IPS-15b (cell line): ENCODE measurements at regions not wholly inside any gene's neighbourhood (a gene's known extent, or its start where the extent isn't known, plus 50 kb on each side); places are given as distances from the start of the nearest gene placed in this dataset.
"Not testable (repeated sequence)": the region's sequence is repeated elsewhere in the genome, so short reads cannot be mapped to it uniquely, and the experiment has no call there.

Experiments
- H3K27me3 ChIP-seq: one replicate; pipeline ENCODE4 v1.6.1; 2013; ENCODE audit warnings: low read length; ENCODE audit not compliant: control insufficient read depth, insufficient read depth
- H3K36me3 ChIP-seq: one replicate; pipeline ENCODE4 v1.6.1; 2013; ENCODE audit warnings: low read length; ENCODE audit not compliant: control insufficient read depth, insufficient read depth
- H3K4me1 ChIP-seq: one replicate; pipeline ENCODE4 v1.6.1; 2013; ENCODE audit warnings: mild to moderate bottlenecking, low read length; ENCODE audit not compliant: control insufficient read depth, insufficient read depth
- H3K4me3 ChIP-seq: one replicate; pipeline ENCODE4 v1.5.1; 2013; ENCODE audit warnings: low read depth, low read length
- H3K9ac ChIP-seq: one replicate; pipeline ENCODE4 v1.6.1; 2013; ENCODE audit warnings: low read depth, mild to moderate bottlenecking, low read length
- H3K9me3 ChIP-seq: one replicate; pipeline ENCODE4 v1.6.1; 2013; ENCODE audit warnings: mild to moderate bottlenecking, low read length; ENCODE audit not compliant: control insufficient read depth, insufficient read depth

DNA sequence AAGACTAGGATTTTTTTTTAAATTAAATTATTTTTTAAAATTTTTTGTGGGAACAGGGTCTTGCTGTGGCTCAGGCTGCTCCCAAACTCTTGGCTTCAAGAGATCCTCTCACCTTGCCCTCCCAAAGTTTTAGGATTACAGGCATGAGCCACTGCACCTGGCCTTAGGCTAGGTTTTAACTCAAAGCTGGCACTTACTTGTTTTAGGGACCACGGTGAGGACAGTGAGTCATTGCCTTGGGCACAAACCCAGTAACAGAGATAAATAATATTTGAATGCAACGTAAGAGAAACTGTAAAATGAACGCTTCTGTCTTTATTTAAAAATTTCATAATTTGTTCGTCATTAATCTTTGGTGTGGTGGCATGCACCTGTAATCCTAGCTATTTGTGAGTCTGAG is 96.6 kb downstream of the GATA3 start:
- Histone ChIP-seq H3K27me3 (no peaks in the 10 kb centered on the region), H3K36me3 (no peaks in the 10 kb centered on the region), H3K4me3 (no peak overlapping the region), H3K4me1 (peaks cover 2% of the 10 kb centered on the region), H3K9ac (no peak overlapping the region), H3K9me3 (no peaks in the 10 kb centered on the region)

DNA sequence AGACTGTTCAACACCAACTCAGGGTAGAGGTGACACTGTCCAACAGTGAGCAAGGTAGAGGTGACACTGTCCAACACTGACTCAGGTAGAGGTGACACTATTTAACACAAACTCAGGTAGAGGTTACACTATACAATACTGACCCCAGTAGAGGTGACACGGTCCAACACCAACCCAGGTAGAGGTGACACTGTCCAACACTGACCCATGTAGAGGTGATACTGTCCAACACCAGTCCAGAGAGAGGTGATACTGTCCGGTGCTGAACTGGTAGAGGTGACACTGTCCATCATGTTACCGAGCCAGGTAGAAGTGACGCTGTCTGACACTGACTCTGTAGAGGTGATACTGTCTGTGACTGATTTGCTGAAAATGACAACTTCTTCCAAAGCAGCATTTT is 102.4 kb downstream of the GATA3 start:
- Histone ChIP-seq H3K9me3 (no peaks in the 10 kb centered on the region), H3K36me3 (no peaks in the 10 kb centered on the region), H3K9ac (no peak overlapping the region), H3K4me3 (no peak overlapping the region), H3K27me3 (no peaks in the 10 kb centered on the region), H3K4me1 (no peaks in the 10 kb centered on the region)

DNA sequence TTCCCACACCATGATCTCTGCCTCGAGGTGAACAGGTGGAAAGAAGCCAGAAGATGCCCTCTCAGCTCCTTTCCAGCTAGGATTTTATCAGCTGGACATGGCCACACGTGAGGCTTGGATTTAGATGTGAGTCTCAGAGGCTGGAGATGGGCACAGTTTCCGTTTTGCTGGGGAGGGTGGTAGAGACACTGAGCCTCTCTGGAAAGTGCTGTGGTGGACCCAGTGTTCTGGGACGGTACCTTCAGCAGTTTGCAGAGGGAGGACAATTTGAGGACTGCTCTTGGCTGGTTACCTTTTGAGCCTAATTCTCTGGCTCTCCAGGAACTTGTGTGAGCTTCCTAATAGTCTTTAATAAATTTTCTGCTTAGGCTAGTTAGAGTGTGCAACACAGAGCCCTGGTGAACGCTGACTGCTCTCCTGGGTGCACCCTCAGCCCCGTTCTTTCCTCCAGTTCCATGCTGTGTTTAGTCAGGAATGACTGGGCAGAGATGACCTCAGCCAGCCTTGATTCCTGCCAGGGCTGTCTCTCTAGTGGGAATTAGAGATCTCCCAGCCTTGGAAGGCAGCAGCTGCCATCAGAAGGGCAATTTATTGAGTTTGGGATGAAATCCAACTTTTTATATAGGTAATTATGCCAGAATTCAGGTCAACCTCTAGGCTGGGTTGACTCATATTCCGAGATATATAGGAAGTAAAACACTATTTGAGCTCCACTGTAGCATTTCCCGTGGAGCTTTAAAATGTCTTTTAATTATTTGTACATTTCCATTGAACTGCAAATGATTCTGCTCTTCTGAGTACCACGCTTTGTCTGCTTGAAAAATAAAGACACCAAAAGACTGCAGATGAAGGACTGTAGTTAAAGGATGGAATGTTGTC is 103.9 kb downstream of the GATA3 start:
- H3K27me3 ChIP-seq: no peaks in the 10 kb centered on the region
- no peaks in the 10 kb centered on the region for H3K4me1 ChIP-seq
- H3K9ac ChIP-seq: no peak overlapping the region
- H3K36me3 ChIP-seq: no peaks in the 10 kb centered on the region
- H3K4me3 ChIP-seq: no peak overlapping the region
- H3K9me3 ChIP-seq: no peaks in the 10 kb centered on the region

DNA sequence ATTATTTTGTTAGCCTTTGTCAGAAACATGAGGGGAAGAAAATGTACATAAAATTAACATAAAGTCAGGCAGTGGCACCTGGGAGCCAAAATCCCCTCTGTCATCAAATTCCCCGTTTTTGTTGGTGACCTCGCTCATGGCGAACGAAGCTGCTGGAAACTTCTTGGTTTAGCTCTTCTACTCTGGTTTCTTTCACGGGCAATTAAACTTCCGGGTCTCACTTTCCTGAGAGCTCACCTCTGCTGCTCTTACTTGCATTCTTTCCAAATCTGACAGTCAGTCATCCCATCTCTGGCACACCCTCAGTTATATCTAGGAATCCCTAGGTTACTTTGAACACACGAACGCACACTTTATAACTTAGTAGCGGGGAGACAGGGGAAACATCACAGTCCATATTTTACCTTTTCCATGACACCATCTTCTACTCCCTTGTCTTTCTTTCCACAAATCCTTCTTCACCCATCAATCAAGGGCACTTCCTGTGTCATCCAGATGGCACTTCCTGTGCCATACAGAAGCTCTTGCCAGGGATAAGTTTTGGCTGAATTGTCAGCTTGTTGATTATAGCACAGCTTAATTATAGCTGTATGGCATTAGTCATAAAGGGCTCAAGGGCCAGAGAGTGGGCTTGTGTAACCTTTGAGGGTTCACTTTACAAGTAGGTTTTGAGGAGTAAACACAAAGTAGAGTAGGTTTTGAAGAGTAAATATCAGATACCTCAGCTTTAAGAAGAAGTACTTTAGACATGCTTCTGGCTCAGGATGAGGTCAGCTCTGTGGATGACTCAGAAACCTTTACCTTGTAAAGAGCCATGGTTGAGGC is 105.1 kb downstream of the GATA3 start:
- Histone ChIP-seq H3K4me3 (no peak overlapping the region), H3K27me3 (no peaks in the 10 kb centered on the region), H3K9ac (no peak overlapping the region), H3K4me1 (no peaks in the 10 kb centered on the region), H3K36me3 (no peaks in the 10 kb centered on the region), H3K9me3 (no peaks in the 10 kb centered on the region)

DNA sequence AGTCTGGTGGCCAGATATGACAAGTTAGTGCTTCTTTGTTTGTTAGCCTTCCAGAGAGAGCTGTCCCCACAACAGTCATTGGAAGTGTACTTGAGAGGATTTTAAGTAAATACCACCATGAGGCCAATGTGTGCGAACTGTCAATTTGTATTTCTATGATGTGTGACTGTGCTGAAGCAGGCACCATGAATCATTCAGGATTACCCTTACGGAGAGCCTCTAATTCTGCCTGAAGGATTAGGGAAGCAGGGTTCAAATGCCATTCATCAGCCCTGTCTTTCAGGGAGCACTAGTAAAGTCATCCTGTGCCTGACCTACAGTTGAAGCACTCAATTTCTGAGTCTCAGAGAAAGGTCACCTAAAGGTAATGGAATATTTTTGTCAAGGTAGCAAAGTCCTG is 109.3 kb downstream of the GATA3 start:
- H3K4me1 ChIP-seq: no peaks in the 10 kb centered on the region
- H3K9me3 ChIP-seq: no peaks in the 10 kb centered on the region
- no peak overlapping the region for H3K9ac ChIP-seq
- H3K27me3 ChIP-seq: no peaks in the 10 kb centered on the region
- no peak overlapping the region for H3K4me3 ChIP-seq
- no peaks in the 10 kb centered on the region for H3K36me3 ChIP-seq

DNA sequence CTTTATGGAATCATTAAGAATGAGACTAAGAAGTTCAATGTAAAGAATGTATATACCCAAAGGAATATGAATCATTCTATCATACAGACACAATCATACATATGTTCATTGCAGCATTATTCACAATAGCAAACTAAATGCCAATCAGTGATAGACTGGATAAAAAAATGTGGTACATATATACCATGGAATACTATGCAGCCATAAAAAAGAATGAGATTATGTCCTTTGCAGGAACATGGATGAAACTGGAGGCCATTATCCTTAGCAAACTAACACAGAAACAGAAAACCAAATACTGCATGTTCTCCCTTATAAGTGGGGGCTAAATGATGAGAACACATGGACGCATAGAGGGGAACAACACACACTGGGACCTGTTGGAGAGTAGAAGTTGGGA is 110.2 kb downstream of the GATA3 start:
- not testable (repeated sequence) for H3K9me3 ChIP-seq, H3K36me3 ChIP-seq, H3K4me3 ChIP-seq, H3K9ac ChIP-seq, H3K4me1 ChIP-seq, H3K27me3 ChIP-seq

DNA sequence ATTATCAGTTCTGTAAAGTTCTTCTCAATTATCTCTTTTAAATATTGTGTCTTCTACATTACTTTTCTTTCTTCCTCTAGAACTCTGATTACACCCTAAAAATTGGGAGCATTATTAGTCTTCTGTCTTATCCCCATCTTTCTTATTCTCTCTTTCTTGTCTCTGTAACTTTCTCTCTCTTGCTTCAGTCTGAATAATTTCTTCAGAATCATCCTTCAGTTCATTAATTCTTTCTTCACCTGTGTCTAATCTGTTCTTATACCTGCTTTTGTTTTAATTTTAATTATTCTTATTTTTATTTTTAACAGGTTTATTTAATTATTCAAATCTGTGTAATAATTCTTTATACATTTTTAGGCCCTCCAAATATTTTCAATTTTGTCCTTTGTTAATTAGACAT is 114.3 kb downstream of the GATA3 start:
- Histone ChIP-seq H3K36me3 (no peaks in the 10 kb centered on the region), H3K4me3 (no peak overlapping the region), H3K9me3 (no peaks in the 10 kb centered on the region), H3K4me1 (no peaks in the 10 kb centered on the region), H3K27me3 (no peaks in the 10 kb centered on the region), H3K9ac (no peak overlapping the region)

DNA sequence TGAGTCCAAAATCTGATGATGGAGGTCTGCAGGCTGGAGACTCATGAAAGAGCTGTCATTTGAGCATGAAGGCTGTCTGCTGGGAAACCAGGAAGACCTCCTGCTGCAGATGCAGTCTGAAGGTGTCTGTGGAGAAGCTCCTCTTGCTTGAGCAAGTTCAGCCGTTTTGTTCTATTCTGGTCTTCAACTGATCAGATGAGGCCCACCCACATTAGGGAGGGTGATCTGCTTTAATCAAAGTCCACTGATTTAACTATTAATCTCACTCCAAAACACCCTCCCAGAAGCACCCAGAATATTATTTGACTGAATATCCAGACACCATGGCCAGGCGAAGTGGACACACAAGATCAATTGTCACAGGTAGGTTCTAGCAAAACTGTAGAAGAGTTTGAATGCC is 116.5 kb downstream of the GATA3 start:
- peaks cover 2% of the 10 kb centered on the region for H3K4me1 ChIP-seq
- no peak overlapping the region for H3K4me3 ChIP-seq
- no peaks in the 10 kb centered on the region for H3K9me3 ChIP-seq
- H3K36me3 ChIP-seq: no peaks in the 10 kb centered on the region
- no peak overlapping the region for H3K9ac ChIP-seq
- no peaks in the 10 kb centered on the region for H3K27me3 ChIP-seq

DNA sequence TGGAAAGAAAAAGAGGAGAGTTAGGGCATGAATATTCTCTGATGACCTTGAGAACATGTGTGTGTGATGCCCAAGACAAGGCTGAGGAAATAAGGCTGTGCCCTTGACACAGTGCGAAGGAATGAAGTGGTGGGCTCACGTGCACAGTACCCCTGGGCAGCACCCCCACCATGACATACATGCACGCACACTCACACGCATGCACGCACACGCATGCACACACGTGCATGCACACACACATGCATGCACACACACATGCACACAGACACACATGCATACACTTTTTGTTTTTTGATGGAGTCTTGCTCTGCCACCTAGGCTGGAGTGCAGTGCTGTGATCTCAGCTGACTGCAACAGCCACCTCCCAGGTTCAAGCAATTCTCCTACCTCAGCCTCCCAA is 118.1 kb downstream of the GATA3 start:
- H3K27me3 ChIP-seq: no peaks in the 10 kb centered on the region
- H3K9me3 ChIP-seq: no peaks in the 10 kb centered on the region
- H3K9ac ChIP-seq: no peak overlapping the region
- no peak overlapping the region for H3K4me3 ChIP-seq
- no peaks in the 10 kb centered on the region for H3K36me3 ChIP-seq
- peaks cover 2% of the 10 kb centered on the region for H3K4me1 ChIP-seq

DNA sequence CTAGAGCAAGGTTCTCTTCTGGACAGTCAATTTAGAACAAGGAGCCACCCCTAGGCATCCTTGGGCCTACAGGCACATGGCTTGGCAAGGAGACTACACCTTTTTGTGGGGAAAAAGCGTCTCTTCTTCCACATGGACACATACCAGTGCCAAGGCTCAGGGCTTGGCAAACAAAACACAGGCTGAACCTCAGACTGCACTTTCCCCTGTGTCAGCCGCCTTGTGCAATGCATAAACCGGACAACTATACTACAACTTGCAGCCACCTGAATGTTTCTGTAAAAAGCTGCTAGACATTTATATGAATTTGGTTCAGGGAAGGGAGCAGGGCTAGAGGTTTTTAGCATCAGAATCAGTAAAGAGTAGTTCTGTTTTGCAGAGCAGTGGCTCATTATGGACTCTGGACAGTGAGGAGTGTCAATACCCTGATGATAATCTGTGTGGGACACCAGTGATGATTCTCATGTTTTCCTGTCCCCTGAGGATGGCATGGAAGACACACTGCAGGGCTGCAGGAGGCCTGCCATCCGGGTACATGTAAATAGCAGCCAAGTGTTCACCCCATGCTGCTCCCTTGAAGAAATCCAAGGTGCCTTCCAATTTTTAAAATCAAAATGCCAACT is 118.9 kb downstream of the GATA3 start:
- H3K4me3 ChIP-seq: no peak overlapping the region
- no peaks in the 10 kb centered on the region for H3K27me3 ChIP-seq
- H3K36me3 ChIP-seq: no peaks in the 10 kb centered on the region
- peaks cover 2% of the 10 kb centered on the region for H3K4me1 ChIP-seq
- no peak overlapping the region for H3K9ac ChIP-seq
- no peaks in the 10 kb centered on the region for H3K9me3 ChIP-seq

DNA sequence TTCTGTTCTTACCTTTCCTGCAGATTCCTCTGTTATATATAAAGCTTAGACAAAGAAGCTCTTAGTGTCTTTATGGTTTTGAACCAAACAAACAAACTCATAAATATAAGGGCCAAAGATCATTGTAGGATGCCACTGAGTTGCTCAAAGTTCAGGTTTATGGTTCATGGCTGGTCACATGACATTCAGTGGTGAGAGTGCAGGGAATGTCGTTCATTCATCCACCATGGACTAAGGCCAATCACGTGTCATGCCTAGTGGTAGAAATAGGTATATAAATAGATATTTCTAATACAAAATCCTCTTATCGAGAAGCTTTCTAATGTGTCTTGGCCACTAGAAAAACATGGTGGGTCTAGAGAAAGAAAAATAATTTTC is 119.4 kb downstream of the GATA3 start:
- Histone ChIP-seq H3K4me1 (peaks cover 2% of the 10 kb centered on the region), H3K27me3 (no peaks in the 10 kb centered on the region), H3K4me3 (no peak overlapping the region), H3K36me3 (no peaks in the 10 kb centered on the region), H3K9me3 (no peaks in the 10 kb centered on the region), H3K9ac (no peak overlapping the region)
